ENCODE measurements at regions not wholly inside any gene's neighbourhood (a gene's known extent, or its start where the extent isn't known, plus 50 kb on each side); places are given as distances from the start of the nearest gene placed in this dataset.
"Not testable (repeated sequence)": the region's sequence is repeated elsewhere in the genome, so short reads cannot be mapped to it uniquely, and the experiment has no call there.

GRCh38 chrX:113287761-113288160, 447.1 kb upstream of the AMOT start:
- no peak for DNase-seq

- no peak for DNase-seq
Observed at GRCh38 chrX:113275804-113276203, 435.2 kb upstream of the AMOT start.

GRCh38 chrX:113274791-113275190, 434.2 kb upstream of the AMOT start:
- no peak for DNase-seq

DNA sequence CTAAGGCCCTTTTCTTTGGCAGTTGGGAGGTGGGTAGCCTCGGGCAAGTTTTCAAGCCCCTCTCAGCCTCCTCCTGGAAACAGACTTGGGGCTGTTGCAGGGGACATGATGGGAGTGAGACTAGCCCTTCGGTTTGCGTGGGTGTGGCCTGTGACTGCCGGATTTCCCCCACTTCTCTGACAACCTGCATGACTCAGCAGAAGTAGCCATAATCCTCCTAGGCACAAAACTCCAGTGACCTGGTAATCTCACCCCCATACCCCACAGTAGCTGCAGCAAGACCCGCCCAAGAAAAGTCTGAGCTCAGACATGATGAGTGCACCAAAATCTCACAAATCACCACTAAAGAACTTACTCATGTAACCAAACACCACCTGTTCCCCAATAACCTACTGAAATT, 433.7 kb upstream of the AMOT start:
- no peak for DNase-seq

GRCh38 chrX:113269203-113269602, 428.6 kb upstream of the AMOT start:
- no peak for DNase-seq

DNA sequence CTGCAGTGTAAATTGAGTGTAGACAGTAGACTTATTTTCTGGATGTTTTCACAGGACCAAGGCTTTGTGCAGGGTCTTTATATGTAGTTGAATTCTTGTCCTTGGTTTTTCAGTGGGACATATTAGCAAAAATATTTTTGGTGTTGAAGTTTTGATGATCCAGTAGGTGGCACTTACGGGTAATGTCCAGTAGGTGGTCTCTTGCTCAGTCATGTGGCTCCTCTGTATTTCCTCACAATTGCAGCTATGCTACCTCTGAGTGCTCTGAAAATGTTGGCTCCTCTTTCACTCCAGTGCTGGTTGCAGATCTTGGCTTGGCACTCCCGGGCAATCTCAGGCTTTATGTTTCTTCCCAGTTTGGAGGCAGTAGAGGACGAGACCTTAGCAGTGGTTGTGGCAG, 419.8 kb upstream of the AMOT start:
- no peak for DNase-seq

DNA sequence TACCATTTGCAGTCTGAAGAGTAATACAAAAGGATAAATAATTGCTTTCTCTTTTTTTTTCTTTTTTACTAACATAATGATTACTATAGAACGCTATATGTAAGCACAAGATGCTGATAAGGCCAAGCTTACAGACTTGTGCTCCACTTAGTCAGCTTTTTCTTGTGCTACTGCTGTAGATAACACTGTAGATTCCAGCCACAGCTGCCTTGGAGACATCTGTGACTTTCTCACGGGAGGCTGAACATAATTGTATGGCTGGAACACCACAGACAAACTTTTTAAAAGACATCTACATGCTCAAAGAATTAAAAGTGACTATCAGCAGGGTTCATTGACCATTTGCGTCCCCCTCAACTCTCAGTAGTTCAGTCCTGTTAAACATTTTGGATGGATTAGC, 381.7 kb upstream of the AMOT start:
- no peak for DNase-seq

- no peak for DNase-seq
Observed at GRCh38 chrX:113212052-113212451, 371.4 kb upstream of the AMOT start.

- DNase-seq, result no peak
Observed at GRCh38 chrX:113202601-113203000, 362.0 kb upstream of the AMOT start.

DNA sequence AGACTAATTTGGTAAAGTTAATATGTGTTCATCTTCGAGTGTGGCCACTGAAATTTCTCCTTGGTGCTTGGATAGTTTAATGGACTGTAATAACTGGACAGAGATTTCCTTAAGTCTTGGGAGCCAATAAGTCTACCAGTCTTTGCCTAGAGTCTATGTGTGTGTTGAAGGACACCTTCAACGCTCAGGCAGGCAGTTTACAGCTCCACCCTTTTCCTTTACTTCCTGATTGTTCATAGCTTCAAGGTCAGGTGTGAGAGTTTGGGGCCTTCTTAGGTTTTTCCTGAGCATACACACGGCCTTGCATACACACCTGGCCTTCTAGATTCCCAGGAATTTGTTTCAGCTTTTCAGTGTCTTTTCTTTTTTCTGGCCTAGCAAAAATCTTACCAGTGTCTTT, 355.3 kb upstream of the AMOT start:
- DNase-seq, result no peak

- DNase-seq, result no peak
Observed at GRCh38 chrX:113192418-113192817, 351.8 kb upstream of the AMOT start.

DNA sequence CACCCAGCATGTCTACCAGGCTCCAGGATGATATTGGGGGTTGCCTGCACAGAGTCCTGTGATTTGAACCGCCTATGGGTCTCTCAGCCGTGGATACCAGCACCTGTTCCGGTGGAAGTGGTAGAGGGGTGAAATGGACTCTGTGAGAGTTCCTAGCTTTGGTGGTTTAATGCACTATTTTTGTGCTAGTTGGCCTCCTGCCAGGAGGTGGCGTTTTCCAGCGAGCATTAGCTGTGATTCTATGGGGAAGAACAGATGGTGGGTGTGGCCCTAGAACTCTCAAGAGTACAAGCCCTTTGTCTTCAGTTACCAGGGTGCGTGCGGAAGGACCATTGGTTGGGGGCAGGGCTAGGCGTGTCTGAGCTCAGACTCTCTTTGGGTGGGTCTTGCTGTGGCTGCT, 316.9 kb upstream of the AMOT start:
- DNase-seq, result no peak

DNA sequence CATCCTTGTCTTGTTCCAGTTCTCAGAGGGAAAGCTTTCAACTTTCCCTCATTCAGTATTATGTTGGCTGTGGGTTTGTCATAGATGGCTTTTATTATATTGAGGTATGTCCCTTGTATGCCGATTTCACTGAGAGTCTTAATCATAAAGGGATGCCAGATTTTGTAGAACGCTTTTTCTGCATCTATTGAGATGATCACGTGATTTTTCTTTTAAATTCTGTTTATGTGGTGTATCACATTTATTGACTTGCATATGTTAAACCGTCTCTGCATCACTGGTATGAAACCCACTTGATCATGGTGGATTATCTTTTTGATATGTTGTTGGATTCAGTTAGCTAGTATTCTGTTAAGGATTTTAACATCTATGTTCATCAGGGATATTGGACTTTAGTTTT, 313.7 kb upstream of the AMOT start:
- not testable (repeated sequence) for DNase-seq

GRCh38 chrX:113136836-113137235, 296.2 kb upstream of the AMOT start:
- DNase-seq, result no peak

DNA sequence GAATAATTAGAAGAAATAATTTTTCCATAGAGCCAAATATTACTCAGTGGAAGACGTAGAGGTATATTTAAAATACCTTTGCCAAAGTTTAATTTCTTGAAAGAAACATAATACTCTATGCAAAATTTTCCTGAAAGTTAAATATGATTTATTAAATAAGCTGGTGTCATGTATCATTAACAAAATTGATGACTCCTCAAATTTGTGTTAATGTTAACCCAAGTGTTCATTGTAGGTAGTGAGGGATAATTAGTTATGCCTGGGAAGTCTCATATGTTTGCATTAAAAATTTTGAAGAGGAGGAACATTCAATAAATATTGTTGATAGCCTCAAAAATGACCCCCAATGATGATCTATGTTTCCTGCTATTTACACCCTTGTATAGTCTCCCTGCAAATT, 292.7 kb upstream of the AMOT start:
- no peak for DNase-seq

DNA sequence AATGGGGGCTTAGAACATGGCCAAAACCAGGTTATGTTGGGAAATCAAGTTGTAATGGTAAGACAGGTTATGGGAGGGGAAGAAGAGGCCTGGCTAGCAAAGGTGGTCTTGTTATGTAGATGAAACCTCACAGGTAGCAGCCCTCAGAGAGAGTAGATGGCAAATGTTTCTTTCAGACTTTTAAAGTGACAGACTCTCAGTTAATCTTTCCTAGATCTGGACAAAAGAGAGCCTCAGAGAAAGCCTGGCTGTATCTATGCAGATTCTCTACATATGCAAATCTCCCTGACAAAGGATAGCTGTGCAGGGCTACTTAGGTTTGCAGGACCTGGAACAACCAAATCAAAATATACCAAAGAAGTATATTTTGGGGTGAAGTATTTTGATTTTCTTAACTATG, 284.1 kb upstream of the AMOT start:
- DNase-seq, result no peak

DNA sequence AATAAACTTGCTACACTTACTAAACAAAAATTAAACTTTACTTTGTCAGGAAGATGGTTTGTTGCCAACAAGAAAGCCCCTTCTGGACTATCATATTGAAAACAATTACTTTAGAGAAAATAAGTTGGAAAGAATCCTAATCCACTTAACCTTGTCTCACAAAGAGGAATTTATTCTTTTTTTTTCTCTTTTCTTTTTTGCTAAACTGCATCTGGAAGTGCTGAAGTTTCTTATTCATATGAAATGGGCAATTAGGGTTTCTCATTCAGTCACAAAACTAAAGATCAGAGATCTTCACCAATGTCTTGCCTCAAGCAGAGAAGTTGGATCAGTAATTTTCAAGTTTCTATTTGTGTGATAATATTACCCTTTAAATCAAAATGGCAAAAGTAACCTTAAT, 234.9 kb upstream of the AMOT start:
- no peak for DNase-seq

DNA sequence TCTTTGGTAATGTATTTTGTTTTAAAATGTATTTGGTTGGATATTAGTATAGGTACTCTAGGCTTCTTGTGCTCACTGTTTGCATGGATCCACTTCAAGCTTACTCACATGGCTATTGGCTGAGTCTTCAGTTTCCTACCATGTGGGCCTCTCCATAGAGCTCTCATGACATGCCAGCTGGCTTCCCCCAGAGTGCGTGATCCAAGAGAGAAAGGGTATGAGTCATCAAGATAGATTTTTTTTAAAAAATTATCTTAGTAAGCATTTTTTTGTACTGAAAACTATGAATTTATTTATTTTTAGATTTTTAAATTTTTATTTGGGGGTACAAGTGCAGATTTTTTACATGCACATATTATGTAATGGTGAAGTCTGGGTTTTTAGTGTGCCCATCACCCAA, 219.1 kb upstream of the AMOT start:
- no peak for DNase-seq

DNA sequence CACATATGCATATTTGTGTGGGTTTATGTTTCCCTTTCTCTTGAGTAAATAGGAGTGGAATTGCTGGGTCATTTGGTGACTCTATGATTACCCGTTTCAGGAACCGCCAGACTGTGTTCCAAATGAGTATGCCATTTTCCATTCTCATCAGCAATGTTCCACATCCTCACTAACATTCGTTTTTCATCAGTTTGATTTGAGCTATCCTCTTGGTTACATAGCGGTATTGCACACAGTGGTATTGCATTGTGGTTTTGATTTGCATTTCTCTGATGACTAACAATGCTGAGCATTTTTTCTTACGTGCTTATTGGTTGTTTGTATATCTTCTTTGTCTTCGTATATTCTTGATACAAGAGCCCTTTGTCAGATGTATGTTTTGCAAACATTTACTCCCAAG, 218.0 kb upstream of the AMOT start:
- DNase-seq, result no peak

DNA sequence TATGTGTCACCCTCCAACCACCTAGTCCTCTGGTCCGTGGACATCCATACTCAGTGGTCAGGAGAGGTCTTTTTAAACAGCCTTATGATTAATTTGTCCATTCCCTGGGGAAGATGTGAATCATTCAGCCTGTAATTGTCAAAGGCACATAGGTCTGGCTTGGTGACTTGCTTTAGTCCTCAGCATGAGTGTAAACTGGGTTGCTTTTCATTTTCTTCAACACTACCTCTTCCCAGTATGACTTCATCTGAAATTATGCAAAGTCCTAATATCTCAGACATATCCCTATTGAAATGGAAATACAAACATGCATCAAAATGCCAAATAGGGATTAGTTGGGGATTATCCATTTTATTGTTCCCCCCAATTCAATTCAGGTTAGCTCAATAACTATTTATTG, 208.3 kb upstream of the AMOT start:
- no peak for DNase-seq

- DNase-seq, result no peak
Observed at GRCh38 chrX:113048480-113048879, 207.8 kb upstream of the AMOT start.

GRCh38 chrX:113033966-113034680, 193.5 kb upstream of the AMOT start:
- DNase-seq, result no peak

DNA sequence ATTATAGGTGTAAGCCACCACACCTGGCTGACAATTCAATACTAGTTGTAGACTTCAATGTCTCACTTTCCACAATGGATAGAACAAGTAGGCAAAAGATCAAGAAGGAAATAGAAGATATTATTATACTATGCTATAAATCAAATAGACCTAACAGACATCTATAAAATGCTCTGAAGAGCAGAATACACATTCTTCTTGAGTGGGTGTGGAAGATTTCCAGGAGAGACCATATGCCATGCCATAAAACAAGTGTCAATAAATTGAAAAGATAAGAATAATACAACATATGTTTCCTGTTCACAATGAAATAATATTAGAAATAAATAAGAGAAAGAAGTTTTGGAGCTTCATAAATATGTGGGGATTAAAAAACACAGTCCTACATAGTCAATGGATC, 179.3 kb upstream of the AMOT start:
- DNase-seq, result no peak

GRCh38 chrX:113009837-113010236, 169.2 kb upstream of the AMOT start:
- DNase-seq, result no peak

DNA sequence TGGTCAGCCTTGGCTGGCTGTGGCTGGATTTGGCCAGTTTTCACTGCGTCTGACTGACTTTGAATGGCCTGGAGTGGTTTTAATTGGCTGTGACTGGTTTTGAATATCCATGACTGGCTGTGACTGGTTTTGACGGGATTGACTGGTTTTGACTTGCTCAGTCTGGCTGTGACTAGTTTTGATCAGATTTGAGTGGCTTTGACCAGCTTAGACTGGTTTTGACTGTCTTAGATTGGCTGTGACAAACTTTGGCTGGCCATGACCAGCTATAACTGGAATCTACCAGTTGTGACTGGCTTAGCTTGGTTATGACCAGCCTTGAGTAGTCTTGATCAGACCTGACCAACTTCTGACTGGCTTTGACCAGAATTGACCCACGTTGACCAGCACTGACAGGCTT, 168.4 kb upstream of the AMOT start:
- DNase-seq, result no peak

DNA sequence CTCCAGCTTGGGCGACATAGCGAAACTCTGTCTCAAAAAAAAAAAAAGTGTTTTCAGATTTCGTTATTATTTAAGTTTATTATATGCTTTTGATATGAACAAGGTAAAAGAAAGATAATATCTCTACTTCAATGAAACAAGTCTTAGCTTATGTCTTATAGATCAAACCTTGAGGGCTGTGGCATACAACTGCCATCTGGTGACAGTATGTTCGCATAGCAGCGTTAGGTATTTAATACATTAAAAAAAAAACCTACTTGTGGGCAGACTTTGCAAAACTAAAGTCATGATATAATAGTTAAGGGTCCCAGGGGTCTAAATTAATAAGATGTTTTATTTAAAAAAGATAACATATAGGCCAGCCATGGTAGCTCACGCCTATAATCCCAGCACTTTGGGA, 161.2 kb upstream of the AMOT start:
- no peak for DNase-seq
